HG02840 (cell line): ENCODE measurements at regions not wholly inside any gene's neighbourhood (a gene's known extent, or its start where the extent isn't known, plus 50 kb on each side); places are given as distances from the start of the nearest gene placed in this dataset.

Experiments used
- ATAC-seq: cut with Tn5 transposase; IDR thresholded peaks from one replicate; pipeline ENCODE4 v1.9.1; 2021; ENCODE audit warnings: mild to moderate bottlenecking, moderate library complexity, moderate number of reproducible peaks; ENCODE audit not compliant: unreplicated experiment, low FRiP score

- ATAC-seq = no peak
Observed at GRCh38 chr6:139587469-139587868, 213.0 kb upstream of the CITED2 start.

GRCh38 chr6:139586273-139586672 lies 211.8 kb upstream of the CITED2 start:
- no peak for ATAC-seq

GRCh38 chr6:139584599-139584998 lies 210.2 kb upstream of the CITED2 start:
- no peak for ATAC-seq

- ATAC-seq = no peak
Observed at GRCh38 chr6:139583420-139583819, 209.0 kb upstream of the CITED2 start.

GRCh38 chr6:139582956-139583355 lies 208.5 kb upstream of the CITED2 start:
- ATAC-seq = no peak

GRCh38 chr6:139581485-139581865 lies 207.0 kb upstream of the CITED2 start:
- ATAC-seq = no peak

- peak; percentile 77 for ATAC-seq
Observed at GRCh38 chr6:139580592-139581484, 206.4 kb upstream of the CITED2 start.

- no peak for ATAC-seq
Observed at GRCh38 chr6:139577763-139578604, 203.5 kb upstream of the CITED2 start.

- ATAC-seq = no peak
Observed at GRCh38 chr6:139577124-139577762, 202.8 kb upstream of the CITED2 start.

GRCh38 chr6:139572001-139572400 lies 197.6 kb upstream of the CITED2 start:
- ATAC-seq = no peak

GRCh38 chr6:139570166-139570565 lies 195.7 kb upstream of the CITED2 start:
- no peak for ATAC-seq

- no peak for ATAC-seq
Observed at GRCh38 chr6:139569566-139569965, 195.1 kb upstream of the CITED2 start.

GRCh38 chr6:139568956-139569538 lies 194.6 kb upstream of the CITED2 start:
- ATAC-seq = no peak

GRCh38 chr6:139568151-139568955 lies 193.9 kb upstream of the CITED2 start:
- ATAC-seq = no peak

GRCh38 chr6:139567095-139567494 lies 192.6 kb upstream of the CITED2 start:
- no peak for ATAC-seq

GRCh38 chr6:139565591-139565990 lies 191.1 kb upstream of the CITED2 start:
- ATAC-seq = no peak

GRCh38 chr6:139557547-139557946 lies 183.1 kb upstream of the CITED2 start:
- no peak for ATAC-seq

GRCh38 chr6:139556532-139556931 lies 182.1 kb upstream of the CITED2 start:
- ATAC-seq = no peak

- ATAC-seq = no peak
Observed at GRCh38 chr6:139553916-139554315, 179.5 kb upstream of the CITED2 start.

- ATAC-seq = no peak
Observed at GRCh38 chr6:139551376-139551775, 176.9 kb upstream of the CITED2 start.
